ENCODE measurements at regions not wholly inside any gene's neighbourhood (a gene's known extent, or its start where the extent isn't known, plus 50 kb on each side); places are given as distances from the start of the nearest gene placed in this dataset.

- TF ChIP-seq EZH2 (IDR thresholded peaks at IDR 0.05; ENCODE audit: low read length, unreplicated experiment) (no peak), EZH2phosphoT487 (IDR thresholded peaks at IDR 0.05; ENCODE audit: borderline replicate concordance, low read length) (no peak)
- TF ChIP-seq, protein P1, sequence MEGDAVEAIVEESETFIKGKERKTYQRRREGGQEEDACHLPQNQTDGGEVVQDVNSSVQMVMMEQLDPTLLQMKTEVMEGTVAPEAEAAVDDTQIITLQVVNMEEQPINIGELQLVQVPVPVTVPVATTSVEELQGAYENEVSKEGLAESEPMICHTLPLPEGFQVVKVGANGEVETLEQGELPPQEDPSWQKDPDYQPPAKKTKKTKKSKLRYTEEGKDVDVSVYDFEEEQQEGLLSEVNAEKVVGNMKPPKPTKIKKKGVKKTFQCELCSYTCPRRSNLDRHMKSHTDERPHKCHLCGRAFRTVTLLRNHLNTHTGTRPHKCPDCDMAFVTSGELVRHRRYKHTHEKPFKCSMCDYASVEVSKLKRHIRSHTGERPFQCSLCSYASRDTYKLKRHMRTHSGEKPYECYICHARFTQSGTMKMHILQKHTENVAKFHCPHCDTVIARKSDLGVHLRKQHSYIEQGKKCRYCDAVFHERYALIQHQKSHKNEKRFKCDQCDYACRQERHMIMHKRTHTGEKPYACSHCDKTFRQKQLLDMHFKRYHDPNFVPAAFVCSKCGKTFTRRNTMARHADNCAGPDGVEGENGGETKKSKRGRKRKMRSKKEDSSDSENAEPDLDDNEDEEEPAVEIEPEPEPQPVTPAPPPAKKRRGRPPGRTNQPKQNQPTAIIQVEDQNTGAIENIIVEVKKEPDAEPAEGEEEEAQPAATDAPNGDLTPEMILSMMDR (conservative IDR thresholded peaks at IDR 0.05; ENCODE audit: low read depth, low read length), result no peak
Observed at GRCh38 chr9:99760421-99760820, 61.3 kb upstream of the NR4A3 start.

Measured in PC-3 (cell line).